Fibroblast of the aortic adventitia (primary cell): ENCODE measurements at regions not wholly inside any gene's neighbourhood (a gene's known extent, or its start where the extent isn't known, plus 50 kb on each side); places are given as distances from the start of the nearest gene placed in this dataset.

Experiments used
- DNase-seq: peaks from one replicate; pipeline ENCODE4 v3.0.0-alpha.2; 2010; ENCODE audit warnings: low read depth
- H3K4me3 ChIP-seq: 2 replicates; pipeline ENCODE4 v1.5.1; 2011; ENCODE audit warnings: low read depth, mild to moderate bottlenecking, control low read depth, low read length, moderate library complexity
- CTCF ChIP-seq: IDR thresholded peaks from 2 replicates; pipeline ENCODE4 v1.5.1; 2011; ENCODE audit warnings: mild to moderate bottlenecking, low read length, control low read depth, inconsistent platforms; ENCODE audit not compliant: insufficient read depth

DNA sequence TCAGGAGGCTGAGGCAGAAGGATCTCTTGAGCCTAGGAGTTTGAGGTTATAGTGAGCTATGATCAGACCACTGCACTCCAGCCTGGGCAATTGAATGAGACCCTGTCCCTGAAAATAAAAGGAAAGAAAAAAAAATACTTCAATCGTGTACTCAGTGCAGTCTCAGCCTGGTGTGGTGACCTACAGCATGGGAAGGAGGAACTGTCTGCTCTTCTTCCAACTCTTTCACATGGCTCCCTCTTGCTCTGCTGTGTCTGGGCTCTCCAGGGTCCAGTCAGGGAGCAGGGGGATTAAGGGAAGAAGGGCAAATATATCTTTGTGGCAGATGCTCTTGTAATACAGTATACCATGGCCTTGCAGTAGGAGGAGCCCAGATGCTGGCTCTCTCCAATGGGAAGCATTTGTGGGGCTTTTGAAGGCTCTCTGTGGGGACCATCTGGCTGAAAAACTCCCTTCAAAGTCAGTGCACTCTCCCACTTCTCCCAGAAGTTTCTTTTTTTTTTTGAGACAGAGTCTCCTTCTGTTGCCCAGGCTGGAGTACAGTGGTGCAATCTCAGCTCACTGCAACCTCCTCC is 76.6 kb upstream of the TMPO start:
- TF ChIP-seq CTCF, result no peak
- no peak for DNase-seq
- H3K4me3 ChIP-seq, result no peak overlapping the region

GRCh38 chr12:98439471-98439951 is 75.9 kb upstream of the TMPO start:
- TF ChIP-seq CTCF, result no peak
- H3K4me3 ChIP-seq, result no peak overlapping the region
- DNase-seq, result peak; percentile 65

DNA sequence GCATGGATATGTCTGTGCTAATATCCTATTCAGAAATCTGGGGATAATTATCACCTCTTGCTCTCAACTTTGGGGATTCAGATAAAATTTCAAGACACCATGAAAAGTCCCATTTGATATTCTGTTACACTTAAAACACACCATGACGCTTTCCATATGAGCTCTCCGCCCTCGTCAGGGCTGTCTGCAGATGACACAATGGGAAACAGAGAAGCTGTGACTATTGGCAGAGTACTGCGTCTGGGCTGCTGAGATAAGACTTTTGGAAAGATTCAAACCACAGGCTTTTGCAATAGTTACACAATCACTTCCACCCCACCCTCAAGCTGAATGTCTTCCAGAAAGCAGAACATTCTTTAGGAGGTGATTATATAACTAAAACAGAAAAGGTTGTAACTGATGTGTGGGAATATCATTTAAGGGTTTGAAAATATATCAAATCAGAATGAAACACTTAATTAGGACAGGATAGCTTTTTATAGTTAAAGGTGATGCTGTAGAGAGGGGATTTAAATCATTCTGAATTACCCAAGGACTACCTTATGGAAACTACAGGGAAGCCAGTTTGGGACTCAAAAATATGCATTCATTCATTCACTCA is 75.3 kb upstream of the TMPO start:
- TF ChIP-seq CTCF, result no peak
- no peak overlapping the region for H3K4me3 ChIP-seq
- DNase-seq, result peak; percentile 99

DNA sequence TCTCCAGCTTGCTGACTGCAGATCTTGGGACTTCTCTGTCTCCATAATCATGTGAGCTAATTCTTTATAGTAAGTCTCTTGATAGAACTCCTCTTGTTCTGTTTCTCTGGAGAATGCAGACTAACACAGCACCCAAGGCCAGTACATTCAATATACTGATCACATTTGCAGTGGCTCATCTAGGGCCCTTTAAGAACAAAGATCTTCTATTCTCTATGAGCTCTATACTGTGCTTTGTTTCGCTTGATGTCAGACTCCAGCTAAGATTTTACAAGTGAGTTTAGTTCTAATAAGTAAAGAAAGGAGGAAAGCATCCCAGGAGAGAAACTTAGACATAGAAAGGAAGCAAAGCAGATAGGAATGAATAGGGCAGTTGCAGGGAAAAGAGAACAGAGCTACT is 69.3 kb upstream of the TMPO start:
- no peak for TF ChIP-seq CTCF

DNA sequence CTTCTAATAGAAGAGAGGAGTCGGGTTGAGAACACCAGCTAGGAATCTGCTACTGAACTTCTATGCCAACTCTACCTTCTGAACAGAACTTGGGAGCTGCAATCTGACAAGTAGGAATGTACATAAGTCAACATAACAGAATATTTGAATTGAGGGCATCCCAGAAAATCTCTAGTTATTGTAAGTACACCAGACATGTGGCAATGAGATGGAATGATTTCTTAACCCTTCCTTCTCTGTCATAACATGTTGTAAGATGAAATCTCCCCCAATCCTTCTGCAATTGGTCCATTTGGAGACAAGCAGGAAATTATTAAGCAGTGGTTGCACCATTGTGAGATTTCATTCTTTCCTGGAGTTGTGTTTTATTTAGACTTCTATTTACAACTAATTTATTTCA is 68.7 kb upstream of the TMPO start:
- TF ChIP-seq CTCF, result no peak
- DNase-seq, result peak; percentile 48
- H3K4me3 ChIP-seq, result no peak overlapping the region

More for the DNA sequence above, 69.3 kb upstream of the TMPO start:
- H3K4me3 ChIP-seq, result no peak overlapping the region
- no peak for DNase-seq

DNA sequence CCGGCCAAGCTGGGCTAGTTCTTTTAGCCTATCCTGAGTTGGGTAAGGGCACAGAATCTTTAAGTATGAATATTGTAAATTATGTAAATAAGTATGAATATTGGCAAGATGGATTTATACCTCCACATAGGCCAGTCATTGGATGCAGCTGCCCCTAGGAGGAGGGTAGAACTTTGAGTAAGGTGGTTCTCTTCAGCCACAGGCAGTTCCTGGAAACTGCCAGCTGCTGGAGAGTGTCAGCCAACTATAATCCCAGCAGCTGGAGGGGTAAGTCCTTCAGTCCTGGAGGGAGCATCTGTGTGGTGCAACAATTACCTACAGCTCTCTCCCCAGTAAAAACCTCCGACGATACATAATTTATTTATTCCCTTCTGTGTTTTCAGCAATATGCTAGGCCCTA is 65.8 kb upstream of the TMPO start:
- DNase-seq, result no peak
- TF ChIP-seq CTCF, result no peak
- H3K4me3 ChIP-seq, result no peak overlapping the region

DNA sequence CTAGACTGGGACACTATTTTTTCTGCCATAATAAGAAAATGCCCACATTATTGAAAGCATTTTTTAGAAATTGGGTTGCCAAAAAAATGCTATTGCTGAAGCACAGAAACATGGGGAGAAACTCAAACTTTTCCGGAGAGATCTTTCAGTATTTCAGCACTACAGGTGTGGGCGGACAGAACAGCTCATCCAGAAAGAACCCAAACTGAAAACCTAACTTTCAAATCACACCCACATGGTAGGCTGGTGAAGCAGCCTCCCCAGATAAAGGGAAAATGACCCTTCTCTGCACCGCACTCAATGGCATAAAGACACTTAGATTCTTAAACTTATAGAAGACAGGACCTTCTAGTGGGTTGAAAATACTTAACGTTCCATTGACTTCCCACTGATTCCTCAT is 62.3 kb upstream of the TMPO start:
- no peak for DNase-seq
- TF ChIP-seq CTCF, result no peak
- no peak overlapping the region for H3K4me3 ChIP-seq
